ENCODE measurements at regions not wholly inside any gene's neighbourhood (a gene's known extent, or its start where the extent isn't known, plus 50 kb on each side); places are given as distances from the start of the nearest gene placed in this dataset.
"Not testable (repeated sequence)": the region's sequence is repeated elsewhere in the genome, so short reads cannot be mapped to it uniquely, and the experiment has no call there.

GRCh38 chr15:70523616-70524015 lies 239.7 kb downstream of the UACA start:
- no peak for DNase-seq

- no peak for DNase-seq
Observed at GRCh38 chr15:70523192-70523591, 240.2 kb downstream of the UACA start.

GRCh38 chr15:70522323-70522966 lies 240.9 kb downstream of the UACA start:
- DNase-seq: no peak

GRCh38 chr15:70521576-70522322 lies 241.6 kb downstream of the UACA start:
- DNase-seq: no peak

GRCh38 chr15:70519616-70520015 lies 243.7 kb downstream of the UACA start:
- no peak for DNase-seq

GRCh38 chr15:70519004-70519365 lies 244.4 kb downstream of the UACA start:
- DNase-seq: no peak

- DNase-seq: no peak
Observed at GRCh38 chr15:70518201-70519003, 245.0 kb downstream of the UACA start.

GRCh38 chr15:70517194-70517590 lies 246.2 kb downstream of the UACA start:
- no peak for DNase-seq

GRCh38 chr15:70516408-70517193 lies 246.8 kb downstream of the UACA start:
- DNase-seq: no peak

- DNase-seq: no peak
Observed at GRCh38 chr15:70514251-70514650, 249.1 kb downstream of the UACA start.

GRCh38 chr15:70513819-70514218 lies 249.5 kb downstream of the UACA start:
- no peak for DNase-seq

- peak; percentile 53 for DNase-seq
Observed at GRCh38 chr15:70512772-70513362, 250.5 kb downstream of the UACA start.

- not testable (repeated sequence) for DNase-seq
Observed at GRCh38 chr15:70511972-70512587, 251.3 kb downstream of the UACA start.

GRCh38 chr15:70510433-70510832 lies 252.9 kb downstream of the UACA start:
- no peak for DNase-seq

- no peak for DNase-seq
Observed at GRCh38 chr15:70509731-70510143, 253.6 kb downstream of the UACA start.

- DNase-seq: no peak
Observed at GRCh38 chr15:70509282-70509662, 254.1 kb downstream of the UACA start.

- DNase-seq: peak; percentile 92
Observed at GRCh38 chr15:70508561-70509281, 254.6 kb downstream of the UACA start.

GRCh38 chr15:70507772-70508371 lies 255.5 kb downstream of the UACA start:
- DNase-seq: peak; percentile 36

- DNase-seq: peak; percentile 20
Observed at GRCh38 chr15:70505936-70506912, 257.1 kb downstream of the UACA start.
